ENCODE measurements at regions not wholly inside any gene's neighbourhood (a gene's known extent, or its start where the extent isn't known, plus 50 kb on each side); places are given as distances from the start of the nearest gene placed in this dataset.
"Not testable (repeated sequence)": the region's sequence is repeated elsewhere in the genome, so short reads cannot be mapped to it uniquely, and the experiment has no call there.

DNA sequence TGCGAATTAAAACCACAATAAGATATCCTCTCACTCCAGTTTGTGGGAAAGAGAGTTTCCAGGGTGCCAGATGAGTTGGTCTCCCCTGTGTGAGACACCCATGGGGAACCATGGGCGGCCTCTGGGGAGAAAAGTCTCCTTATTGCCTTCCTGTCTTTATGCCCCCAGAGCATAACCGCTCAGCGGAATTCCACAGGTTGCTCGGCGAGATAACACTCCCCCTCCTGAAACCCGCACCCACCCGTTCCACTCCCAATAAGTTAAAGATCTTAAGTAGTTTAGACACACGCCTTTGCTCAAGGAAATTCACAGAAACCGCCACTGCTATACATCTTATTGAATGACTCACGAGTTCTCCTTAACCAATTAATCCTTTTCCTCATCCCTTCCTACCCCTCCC is 1361.6 kb downstream of the CDH11 start:
- TF ChIP-seq, protein P1, sequence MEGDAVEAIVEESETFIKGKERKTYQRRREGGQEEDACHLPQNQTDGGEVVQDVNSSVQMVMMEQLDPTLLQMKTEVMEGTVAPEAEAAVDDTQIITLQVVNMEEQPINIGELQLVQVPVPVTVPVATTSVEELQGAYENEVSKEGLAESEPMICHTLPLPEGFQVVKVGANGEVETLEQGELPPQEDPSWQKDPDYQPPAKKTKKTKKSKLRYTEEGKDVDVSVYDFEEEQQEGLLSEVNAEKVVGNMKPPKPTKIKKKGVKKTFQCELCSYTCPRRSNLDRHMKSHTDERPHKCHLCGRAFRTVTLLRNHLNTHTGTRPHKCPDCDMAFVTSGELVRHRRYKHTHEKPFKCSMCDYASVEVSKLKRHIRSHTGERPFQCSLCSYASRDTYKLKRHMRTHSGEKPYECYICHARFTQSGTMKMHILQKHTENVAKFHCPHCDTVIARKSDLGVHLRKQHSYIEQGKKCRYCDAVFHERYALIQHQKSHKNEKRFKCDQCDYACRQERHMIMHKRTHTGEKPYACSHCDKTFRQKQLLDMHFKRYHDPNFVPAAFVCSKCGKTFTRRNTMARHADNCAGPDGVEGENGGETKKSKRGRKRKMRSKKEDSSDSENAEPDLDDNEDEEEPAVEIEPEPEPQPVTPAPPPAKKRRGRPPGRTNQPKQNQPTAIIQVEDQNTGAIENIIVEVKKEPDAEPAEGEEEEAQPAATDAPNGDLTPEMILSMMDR (IDR thresholded peaks at IDR 0.05; ENCODE audit: low read length): not testable (repeated sequence)
- TF ChIP-seq EZH2 (optimal IDR thresholded peaks at IDR 0.05; ENCODE audit: low read depth, low read length); EZH2phosphoT487 (IDR thresholded peaks at IDR 0.05; ENCODE audit: low read length): not testable (repeated sequence)
